Tibial artery (tissue), 4 donors: ENCODE measurements at regions not wholly inside any gene's neighbourhood (a gene's known extent, or its start where the extent isn't known, plus 50 kb on each side); places are given as distances from the start of the nearest gene placed in this dataset.

ENCODE experiments used
- DNase-seq, 2 donors: peaks; one replicate each; pipeline ENCODE4 v3.0.0-alpha.2; 2019
- H3K27ac ChIP-seq, 2 donors: fragments of 200-600 bp; sonication (generic) in 1 of 2; 1 replicate in 1 of 2; 2 replicates in 1 of 2; pipeline ENCODE4 v1.5.1; 2018 to 2019; ENCODE audit warnings: mild to moderate bottlenecking in 1 of 2
- H3K27me3 ChIP-seq, 2 donors: fragments of 200-600 bp; sonication (generic) in 1 of 2; one replicate each; pipeline versions ENCODE4 v1.5.1 to v1.6.0; 2016 to 2019
- H3K36me3 ChIP-seq, 3 donors: fragments of 200-600 bp; sonication (generic) in 2 of 3; one replicate each; pipeline ENCODE4 v1.5.1; 2016 to 2019; ENCODE audit warnings: mild to moderate bottlenecking in 2 of 3
- H3K4me1 ChIP-seq, 4 donors: fragments of 200-600 bp; sonication (generic) in 2 of 4; 1 replicate in 3 of 4; 2 replicates in 1 of 4; pipeline ENCODE4 v1.5.1; 2016 to 2019
- H3K4me3 ChIP-seq, 2 donors: fragments of 200-600 bp; sonication (generic) in 1 of 2; 1 replicate in 1 of 2; 2 replicates in 1 of 2; pipeline ENCODE4 v1.5.1; 2018 to 2019; ENCODE audit warnings: mild to moderate bottlenecking in 2 of 2
- H3K9me3 ChIP-seq, 3 donors: fragments of 200-600 bp; sonication (generic) in 1 of 3; one replicate each; pipeline ENCODE4 v1.5.1; 2016 to 2019
- intact Hi-C: fragments of 100-400 bp; cut with DNase I; formaldehyde crosslinking; loops from one replicate; pipeline ENCODE4 v1.15.0; 2023; ENCODE audit warnings: low total_unique reads
- TF ChIP-seq, protein P1 (sequence below), 2 experiments: fragments of 200-600 bp in 1 of 2; fragments of 450-650 bp in 1 of 2; IDR thresholded peaks; one replicate each; pipeline ENCODE4 v1.5.1; 2017 to 2019; ENCODE audit warnings: antibody characterized with exemption in 2 of 2, mild to moderate bottlenecking in 1 of 2, moderate library complexity in 1 of 2

DNA sequence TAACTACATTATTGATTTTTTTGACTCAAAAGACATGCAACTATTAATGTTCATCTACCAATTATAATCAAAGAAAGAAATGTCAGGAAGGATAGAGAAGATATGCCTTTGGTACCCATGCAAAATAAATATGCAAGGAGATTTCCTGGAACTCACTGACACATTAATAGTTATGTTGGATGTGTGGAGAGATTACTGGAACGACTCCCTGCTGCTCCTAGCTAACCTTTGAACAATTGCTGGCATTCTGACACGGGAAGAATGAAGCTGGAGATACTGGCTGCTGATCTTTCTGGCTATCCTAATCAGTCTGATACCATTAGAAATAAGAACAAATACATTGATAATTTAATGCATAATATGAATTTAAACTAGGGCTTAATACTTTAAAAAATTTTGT lies 507.9 kb upstream of the NRG3 start:
- Histone ChIP-seq H3K27ac (no peak overlapping the region), H3K36me3 (no peaks in the 10 kb centered on the region), H3K9me3 (no peaks in the 10 kb centered on the region), H3K27me3 (no peaks in the 10 kb centered on the region), H3K4me3 (no peak overlapping the region), H3K4me1 (no peaks in the 10 kb centered on the region)
- DNase-seq, result no peak
- TF ChIP-seq, protein P1, sequence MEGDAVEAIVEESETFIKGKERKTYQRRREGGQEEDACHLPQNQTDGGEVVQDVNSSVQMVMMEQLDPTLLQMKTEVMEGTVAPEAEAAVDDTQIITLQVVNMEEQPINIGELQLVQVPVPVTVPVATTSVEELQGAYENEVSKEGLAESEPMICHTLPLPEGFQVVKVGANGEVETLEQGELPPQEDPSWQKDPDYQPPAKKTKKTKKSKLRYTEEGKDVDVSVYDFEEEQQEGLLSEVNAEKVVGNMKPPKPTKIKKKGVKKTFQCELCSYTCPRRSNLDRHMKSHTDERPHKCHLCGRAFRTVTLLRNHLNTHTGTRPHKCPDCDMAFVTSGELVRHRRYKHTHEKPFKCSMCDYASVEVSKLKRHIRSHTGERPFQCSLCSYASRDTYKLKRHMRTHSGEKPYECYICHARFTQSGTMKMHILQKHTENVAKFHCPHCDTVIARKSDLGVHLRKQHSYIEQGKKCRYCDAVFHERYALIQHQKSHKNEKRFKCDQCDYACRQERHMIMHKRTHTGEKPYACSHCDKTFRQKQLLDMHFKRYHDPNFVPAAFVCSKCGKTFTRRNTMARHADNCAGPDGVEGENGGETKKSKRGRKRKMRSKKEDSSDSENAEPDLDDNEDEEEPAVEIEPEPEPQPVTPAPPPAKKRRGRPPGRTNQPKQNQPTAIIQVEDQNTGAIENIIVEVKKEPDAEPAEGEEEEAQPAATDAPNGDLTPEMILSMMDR (IDR thresholded peaks at IDR 0.05), result no peak
- intact Hi-C loops, result no loop called here

DNA sequence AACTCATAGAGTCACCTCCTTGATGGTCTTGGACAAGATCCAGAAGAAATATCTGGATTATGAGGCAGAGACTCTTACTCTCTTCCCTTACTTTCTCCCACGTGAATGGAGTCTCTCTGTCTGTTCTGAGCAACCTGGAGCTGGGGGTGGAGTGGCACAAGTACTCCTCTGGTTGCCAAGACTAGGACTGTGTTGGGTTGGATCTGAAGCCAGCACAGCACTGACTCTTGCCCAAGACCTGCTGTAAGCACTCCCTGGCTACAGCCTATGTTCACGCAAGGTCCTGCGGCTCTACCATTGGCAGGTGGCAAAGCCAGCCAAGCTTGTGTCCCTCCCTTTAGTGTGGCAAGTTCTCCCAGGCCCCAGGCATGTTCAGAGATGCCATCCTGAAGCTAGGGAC lies 488.2 kb upstream of the NRG3 start:
- no peaks in the 10 kb centered on the region for H3K36me3 ChIP-seq
- TF ChIP-seq, protein P1 (IDR thresholded peaks at IDR 0.05), result no peak
- no peak for DNase-seq
- intact Hi-C loops, result no loop called here
- no peaks in the 10 kb centered on the region for H3K9me3 ChIP-seq
- H3K4me3 ChIP-seq, result no peak overlapping the region
- H3K27ac ChIP-seq, result no peak overlapping the region
- H3K4me1 ChIP-seq, result no peaks in the 10 kb centered on the region
- no peaks in the 10 kb centered on the region for H3K27me3 ChIP-seq

DNA sequence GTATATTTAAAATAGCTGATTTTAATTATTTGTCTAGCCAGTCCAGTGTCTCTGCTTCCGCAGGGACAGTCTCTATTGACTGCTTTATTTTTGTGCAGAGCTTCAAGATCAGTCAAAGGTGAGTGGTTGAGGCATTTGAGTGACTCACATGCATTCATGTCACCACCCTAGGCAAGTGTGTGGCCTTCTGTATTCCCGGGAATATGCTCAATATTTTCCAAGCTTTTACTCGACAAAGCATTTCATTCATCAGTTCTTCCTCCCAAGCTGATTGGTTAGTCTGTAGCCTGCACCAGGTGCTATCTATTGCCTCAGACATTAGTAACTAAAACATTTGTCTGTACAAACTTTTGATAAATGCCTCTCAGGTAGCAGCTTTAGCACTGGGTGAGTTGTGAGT lies 471.5 kb upstream of the NRG3 start:
- Histone ChIP-seq H3K9me3 (no peaks in the 10 kb centered on the region), H3K27ac (no peak overlapping the region), H3K4me1 (no peaks in the 10 kb centered on the region), H3K27me3 (no peaks in the 10 kb centered on the region), H3K36me3 (no peaks in the 10 kb centered on the region), H3K4me3 (no peak overlapping the region)
- intact Hi-C loops, result no loop called here
- no peak for DNase-seq
- TF ChIP-seq, protein P1 (IDR thresholded peaks at IDR 0.05), result no peak

DNA sequence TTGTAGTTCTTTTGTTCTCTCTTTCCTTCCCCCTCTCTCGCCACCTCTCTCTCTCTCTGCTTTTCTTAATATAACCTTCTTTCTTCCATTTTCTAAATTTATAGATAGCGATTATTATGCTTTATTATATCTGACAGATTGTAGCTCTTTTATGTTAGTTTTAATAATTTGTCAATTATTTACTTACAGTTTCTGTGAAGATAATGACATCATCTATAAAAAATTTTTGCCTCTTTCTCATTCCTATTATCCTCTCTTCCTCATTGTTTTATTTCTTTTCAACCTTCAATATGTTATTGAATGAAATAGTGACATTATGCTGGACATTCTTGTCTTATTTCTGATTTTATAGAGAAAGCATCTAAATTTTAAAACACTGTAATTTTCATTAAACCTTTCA lies 469.6 kb upstream of the NRG3 start:
- H3K27me3 ChIP-seq, result no peaks in the 10 kb centered on the region
- H3K4me3 ChIP-seq, result no peak overlapping the region
- no peak for DNase-seq
- TF ChIP-seq, protein P1 (IDR thresholded peaks at IDR 0.05), result no peak
- no peaks in the 10 kb centered on the region for H3K9me3 ChIP-seq
- intact Hi-C loops, result no loop called here
- H3K4me1 ChIP-seq, result no peaks in the 10 kb centered on the region
- no peaks in the 10 kb centered on the region for H3K36me3 ChIP-seq
- H3K27ac ChIP-seq, result no peak overlapping the region

DNA sequence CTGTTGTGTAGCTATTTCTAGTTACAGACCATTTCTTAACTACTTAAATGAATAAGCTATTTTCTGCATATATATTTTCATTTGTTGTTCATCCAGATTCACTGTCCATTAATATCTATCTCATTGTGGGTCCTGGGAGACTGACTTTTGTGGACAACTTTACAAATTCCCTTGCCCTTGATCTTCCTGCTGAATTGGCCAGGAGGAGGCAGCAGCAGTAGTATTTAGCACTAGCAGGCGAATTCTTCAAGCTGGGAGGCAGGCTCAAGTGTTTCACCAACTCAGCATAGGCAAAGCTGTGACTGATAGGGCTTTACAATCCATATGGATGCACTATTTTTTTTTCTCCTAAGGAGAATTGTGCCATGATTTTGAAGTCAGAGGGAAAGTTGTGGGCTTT lies 461.0 kb upstream of the NRG3 start:
- DNase-seq, result no peak

DNA sequence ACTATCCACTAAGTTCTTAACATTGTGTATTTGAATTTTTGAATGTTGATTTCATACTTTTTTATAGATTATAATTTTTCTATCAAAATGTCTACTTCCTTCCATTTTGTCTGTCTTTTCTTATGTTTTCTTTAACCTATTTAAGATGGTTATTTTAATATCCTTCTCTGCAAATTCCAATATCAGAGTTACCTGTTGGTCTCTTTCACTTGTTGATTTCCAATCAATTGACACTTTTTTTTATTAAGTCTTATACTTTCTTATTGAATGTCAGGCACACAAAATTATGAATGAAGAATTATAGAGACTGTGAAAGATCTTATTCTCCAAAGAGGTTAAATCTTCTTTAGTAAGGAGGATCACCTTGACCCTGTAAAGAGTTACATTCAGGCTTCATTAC lies 448.3 kb upstream of the NRG3 start:
- H3K27me3 ChIP-seq, result no peaks in the 10 kb centered on the region
- no peaks in the 10 kb centered on the region for H3K9me3 ChIP-seq
- H3K36me3 ChIP-seq, result no peaks in the 10 kb centered on the region
- no peak for DNase-seq
- no peak overlapping the region for H3K4me3 ChIP-seq
- no peaks in the 10 kb centered on the region for H3K4me1 ChIP-seq
- intact Hi-C loops, result no loop called here
- no peak overlapping the region for H3K27ac ChIP-seq
- TF ChIP-seq, protein P1 (IDR thresholded peaks at IDR 0.05), result no peak

More for the DNA sequence above, 461.0 kb upstream of the NRG3 start:
- H3K27me3 ChIP-seq, result no peaks in the 10 kb centered on the region
- H3K27ac ChIP-seq, result no peak overlapping the region
- no peaks in the 10 kb centered on the region for H3K9me3 ChIP-seq
- TF ChIP-seq, protein P1 (IDR thresholded peaks at IDR 0.05), result no peak
- no peaks in the 10 kb centered on the region for H3K4me1 ChIP-seq
- no peaks in the 10 kb centered on the region for H3K36me3 ChIP-seq
- no peak overlapping the region for H3K4me3 ChIP-seq
- intact Hi-C loops, result no loop called here
